ENCODE measurements at regions not wholly inside any gene's neighbourhood (a gene's known extent, or its start where the extent isn't known, plus 50 kb on each side); places are given as distances from the start of the nearest gene placed in this dataset.

DNA sequence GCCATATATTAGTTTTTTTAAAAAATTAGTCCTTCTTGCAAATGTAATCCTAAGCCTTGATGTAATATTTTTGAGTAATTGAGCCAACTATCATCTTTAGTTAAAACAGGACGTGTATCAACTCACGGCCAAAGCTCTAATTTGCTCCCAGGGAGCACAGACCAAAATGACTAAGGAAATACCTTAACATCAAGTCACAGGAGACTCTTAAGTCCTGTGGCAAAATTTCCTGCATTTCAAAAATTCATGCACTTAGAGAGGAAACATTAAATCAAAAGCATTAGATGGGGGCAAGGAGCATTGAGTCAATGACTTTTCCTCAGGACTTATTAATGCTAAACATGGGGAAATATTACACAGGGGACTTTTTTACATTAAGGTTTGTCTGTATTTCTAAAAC, 276.0 kb downstream of the MFSD1 start:
- H2AFZ ChIP-seq (ENCODE audit: low read depth, low read length, poor library complexity, severe bottlenecking), result no peak overlapping the region
- DNase-seq (ENCODE audit: low read depth, low spot score) (no peak), ATAC-seq (no peak)
- ChIA-PET RAD21 (ENCODE audit: low non-redundant PET in 1 of 2, low total read pairs in 2 of 2, uncharacterized antibody in 2 of 2, unreplicated experiment in 2 of 2) (no interaction called here), CTCF (no interaction called here), POLR2A (no interaction called here)
- no peaks in the 10 kb centered on the region for H3K9me2 ChIP-seq (ENCODE audit: insufficient read depth)
- no peaks in the 10 kb centered on the region; the same call in 1 of the 2 replicates for H3K27me3 ChIP-seq (ENCODE audit: insufficient read depth, low read length)
- BruUV-seq (replicated peaks), result no TSS peak
- intact Hi-C loops (cut with micrococcal nuclease), result no loop called here
- H3K4me1 ChIP-seq (ENCODE audit: control insufficient read depth in 1 of 2, insufficient read depth in 2 of 2, low read length in 2 of 2), result no peaks in the 10 kb centered on the region
- no peaks in the 10 kb centered on the region for H4K20me1 ChIP-seq (ENCODE audit: insufficient read depth)
- no peak overlapping the region for H3K4me3 ChIP-seq (replicated peaks in 1 of 2; ENCODE audit: low read depth in 1 of 2, low read length in 2 of 2)
- no peak overlapping the region for H3K4me2 ChIP-seq (ENCODE audit: low read length)
- TF ChIP-seq POLR2AphosphoS5 (IDR thresholded peaks at IDR 0.05; ENCODE audit: low read depth, low read length), result no peak
- TF ChIP-seq ELF1 (IDR thresholded peaks at IDR 0.05; ENCODE audit: borderline replicate concordance, low read depth), result no peak
- TF ChIP-seq SRF (IDR thresholded peaks at IDR 0.05; ENCODE audit: low read depth), result no peak
- TF ChIP-seq ZFX (IDR thresholded peaks at IDR 0.05), result no peak
- no peak for TF ChIP-seq RAD21 (IDR thresholded peaks at IDR 0.05; ENCODE audit: low read depth)
- TF ChIP-seq TCF7L2 (IDR thresholded peaks at IDR 0.05; ENCODE audit: borderline replicate concordance, extremely low read depth, insufficient read depth, insufficient read length), result no peak
- H3K27ac ChIP-seq (ENCODE audit: low read depth, low read length), result no peak overlapping the region
- no peaks in the 10 kb centered on the region for H3K79me2 ChIP-seq (ENCODE audit: insufficient read depth, low read length)
- no peaks in the 10 kb centered on the region for H3K36me3 ChIP-seq (ENCODE audit: control insufficient read depth in 1 of 2, insufficient read depth in 2 of 2, low read length in 2 of 2)
- H3K9me3 ChIP-seq (ENCODE audit: control insufficient read depth in 1 of 2, insufficient read depth in 1 of 2, low read depth in 1 of 2, low read length in 2 of 2), result no peaks in the 10 kb centered on the region
- no peak overlapping the region for H3K9ac ChIP-seq (ENCODE audit: low read length)

GRCh38 chr3:159080256-159080655, 278.4 kb downstream of the MFSD1 start:
- no peak overlapping the region for H3K27ac ChIP-seq (ENCODE audit: low read depth, low read length)
- no peak overlapping the region for H3K9ac ChIP-seq (ENCODE audit: low read length)
- no peaks in the 10 kb centered on the region for H3K4me1 ChIP-seq (ENCODE audit: control insufficient read depth in 1 of 2, insufficient read depth in 2 of 2, low read length in 2 of 2)
- H3K9me3 ChIP-seq (ENCODE audit: control insufficient read depth in 1 of 2, insufficient read depth in 1 of 2, low read depth in 1 of 2, low read length in 2 of 2), result no peaks in the 10 kb centered on the region
- no peaks in the 10 kb centered on the region; the same call in 1 of the 2 replicates for H3K27me3 ChIP-seq (ENCODE audit: insufficient read depth, low read length)
- H3K4me3 ChIP-seq (replicated peaks in 1 of 2; ENCODE audit: low read depth in 1 of 2, low read length in 2 of 2), result no peak overlapping the region
- no peak for TF ChIP-seq ELF1 (IDR thresholded peaks at IDR 0.05; ENCODE audit: borderline replicate concordance, low read depth)
- TF ChIP-seq SRF (IDR thresholded peaks at IDR 0.05; ENCODE audit: low read depth), result no peak
- no peak for TF ChIP-seq RAD21 (IDR thresholded peaks at IDR 0.05; ENCODE audit: low read depth)
- TF ChIP-seq CTCF (IDR thresholded peaks at IDR 0.05 in 2 of 3, conservative IDR thresholded peaks at IDR 0.05 in 1 of 3; ENCODE audit: borderline replicate concordance in 1 of 3, insufficient read depth in 1 of 3, low read depth in 2 of 3, low read length in 2 of 3), result no peak
- TF ChIP-seq EZH2phosphoT487 (IDR thresholded peaks at IDR 0.05; ENCODE audit: borderline replicate concordance), result no peak
- TF ChIP-seq YY1 (IDR thresholded peaks at IDR 0.05; ENCODE audit: extremely low read depth, insufficient replicate concordance, low read depth, low read length), result no peak
- TF ChIP-seq, protein P1, sequence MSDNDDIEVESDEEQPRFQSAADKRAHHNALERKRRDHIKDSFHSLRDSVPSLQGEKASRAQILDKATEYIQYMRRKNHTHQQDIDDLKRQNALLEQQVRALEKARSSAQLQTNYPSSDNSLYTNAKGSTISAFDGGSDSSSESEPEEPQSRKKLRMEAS (IDR thresholded peaks at IDR 0.05), result no peak
- no peak for TF ChIP-seq CEBPB (IDR thresholded peaks at IDR 0.05; ENCODE audit: low read depth)
- TF ChIP-seq JUND (IDR thresholded peaks at IDR 0.05), result no peak
- no peak for TF ChIP-seq ZFX (IDR thresholded peaks at IDR 0.05)
- TF ChIP-seq SP1 (IDR thresholded peaks at IDR 0.05; ENCODE audit: low read depth), result no peak
- no peak for TF ChIP-seq SIN3A (IDR thresholded peaks at IDR 0.05; ENCODE audit: low read depth)
- no peak for TF ChIP-seq FOSL1 (IDR thresholded peaks at IDR 0.05; ENCODE audit: low read depth)
- no peak for TF ChIP-seq EGR1 (IDR thresholded peaks at IDR 0.05; ENCODE audit: low read depth)
- no peak for DNase-seq (ENCODE audit: low read depth, low spot score)
- no peaks in the 10 kb centered on the region for H3K9me2 ChIP-seq (ENCODE audit: insufficient read depth)
- no peaks in the 10 kb centered on the region for H3K79me2 ChIP-seq (ENCODE audit: insufficient read depth, low read length)
- no peaks in the 10 kb centered on the region for H4K20me1 ChIP-seq (ENCODE audit: insufficient read depth)
- BruUV-seq (replicated peaks), result no TSS peak
- H3K4me2 ChIP-seq (ENCODE audit: low read length), result no peak overlapping the region
- intact Hi-C loops (cut with micrococcal nuclease), result no loop called here
- ChIA-PET POLR2A (no interaction called here), CTCF (no interaction called here), RAD21 (ENCODE audit: low non-redundant PET in 1 of 2, low total read pairs in 2 of 2, uncharacterized antibody in 2 of 2, unreplicated experiment in 2 of 2) (no interaction called here)
- H2AFZ ChIP-seq (ENCODE audit: low read depth, low read length, poor library complexity, severe bottlenecking), result no peak overlapping the region
- no peaks in the 10 kb centered on the region for H3K36me3 ChIP-seq (ENCODE audit: control insufficient read depth in 1 of 2, insufficient read depth in 2 of 2, low read length in 2 of 2)
- no peak for ATAC-seq

All from HCT116 (cell line).